ENCODE measurements at regions not wholly inside any gene's neighbourhood (a gene's known extent, or its start where the extent isn't known, plus 50 kb on each side); places are given as distances from the start of the nearest gene placed in this dataset.

- DNase-seq = no peak
- intact Hi-C loops (cut with DNase I) = no loop called here
Measured at GRCh38 chr13:105255472-105255871, 1280.0 kb downstream of the EFNB2 start.

GRCh38 chr13:105251293-105251692 lies 1284.2 kb downstream of the EFNB2 start:
- no peak for DNase-seq
- intact Hi-C loops (cut with DNase I) = no loop called here

GRCh38 chr13:105247830-105248229 lies 1287.6 kb downstream of the EFNB2 start:
- intact Hi-C loops (cut with DNase I) = no loop called here
- no peak for DNase-seq

- intact Hi-C loops (cut with DNase I) = no loop called here
- DNase-seq = no peak
Measured at GRCh38 chr13:105240371-105240770, 1295.1 kb downstream of the EFNB2 start.

- DNase-seq = no peak
- intact Hi-C loops (cut with DNase I) = no loop called here
Measured at GRCh38 chr13:105232439-105232838, 1303.0 kb downstream of the EFNB2 start.

- no peak for DNase-seq
- intact Hi-C loops (cut with DNase I) = no loop called here
Measured at GRCh38 chr13:105232006-105232405, 1303.5 kb downstream of the EFNB2 start.

GRCh38 chr13:105231579-105231978 lies 1303.9 kb downstream of the EFNB2 start:
- no peak for DNase-seq
- intact Hi-C loops (cut with DNase I) = no loop called here

GRCh38 chr13:105220881-105221280 lies 1314.6 kb downstream of the EFNB2 start:
- no peak for DNase-seq
- intact Hi-C loops (cut with DNase I) = no loop called here

- no peak for DNase-seq
- intact Hi-C loops (cut with DNase I) = no loop called here
Measured at GRCh38 chr13:105220063-105220462, 1315.4 kb downstream of the EFNB2 start.

GRCh38 chr13:105219651-105220050 lies 1315.8 kb downstream of the EFNB2 start:
- intact Hi-C loops (cut with DNase I) = no loop called here
- no peak for DNase-seq

- intact Hi-C loops (cut with DNase I) = no loop called here
- DNase-seq = no peak
Measured at GRCh38 chr13:105213512-105213911, 1322.0 kb downstream of the EFNB2 start.

GRCh38 chr13:105207572-105208293 lies 1327.7 kb downstream of the EFNB2 start:
- DNase-seq = no peak
- intact Hi-C loops (cut with DNase I) = no loop called here

GRCh38 chr13:105202354-105202753 lies 1333.1 kb downstream of the EFNB2 start:
- intact Hi-C loops (cut with DNase I) = loop anchor here (5.0 kb wide), 1 partner anchor 630 kb away; no protein-coding TSS in a partner anchor
- DNase-seq = peak in 1 of 10 donors; percentile 19

- DNase-seq = no peak
- intact Hi-C loops (cut with DNase I) = loop anchor here (5.0 kb wide), 1 partner anchor 629 kb away; no protein-coding TSS in a partner anchor
Measured at GRCh38 chr13:105201351-105201750, 1334.1 kb downstream of the EFNB2 start.

GRCh38 chr13:105200181-105200580 lies 1335.3 kb downstream of the EFNB2 start:
- intact Hi-C loops (cut with DNase I) = loop anchor here (5.0 kb wide), 1 partner anchor 628 kb away; no protein-coding TSS in a partner anchor
- no peak for DNase-seq

- intact Hi-C loops (cut with DNase I) = no loop called here
- DNase-seq = no peak
Measured at GRCh38 chr13:105196052-105196451, 1339.4 kb downstream of the EFNB2 start.

- intact Hi-C loops (cut with DNase I) = no loop called here
Measured at GRCh38 chr13:105193026-105193425, 1342.4 kb downstream of the EFNB2 start.

GRCh38 chr13:105184201-105184600 lies 1351.3 kb downstream of the EFNB2 start:
- no peak for DNase-seq
- intact Hi-C loops (cut with DNase I) = no loop called here

More at GRCh38 chr13:105193026-105193425, 1342.4 kb downstream of the EFNB2 start:
- DNase-seq = peak in 2 of 10 donors; percentile 16 to 72

GRCh38 chr13:105177265-105177900 lies 1358.1 kb downstream of the EFNB2 start:
- intact Hi-C loops (cut with DNase I) = no loop called here
- DNase-seq = no peak

GRCh38 chr13:105170438-105170837 lies 1365.0 kb downstream of the EFNB2 start:
- intact Hi-C loops (cut with DNase I) = no loop called here
- DNase-seq = no peak

GRCh38 chr13:105168295-105168694 lies 1367.2 kb downstream of the EFNB2 start:
- no peak for DNase-seq
- intact Hi-C loops (cut with DNase I) = no loop called here

- no peak for DNase-seq
- intact Hi-C loops (cut with DNase I) = no loop called here
Measured at GRCh38 chr13:105167385-105167784, 1368.1 kb downstream of the EFNB2 start.

All from posterior cingulate gyrus (tissue), 11 donors.